Stomach (tissue), 8 donors: ENCODE measurements at regions not wholly inside any gene's neighbourhood (a gene's known extent, or its start where the extent isn't known, plus 50 kb on each side); places are given as distances from the start of the nearest gene placed in this dataset.
"Not testable (repeated sequence)": the region's sequence is repeated elsewhere in the genome, so short reads cannot be mapped to it uniquely, and the experiment has no call there.

Experiments
- DNase-seq, 2 donors: peaks; one replicate each; pipeline versions ENCODE4 v3.0.0 to v3.0.0-alpha.2; 2013 to 2019
- H3K27ac ChIP-seq, 5 donors: fragments of 200-600 bp in 4 of 5; sonication (generic) in 4 of 5; one replicate each; pipeline ENCODE4 v1.5.1; 2013 to 2019; ENCODE audit warnings: mild to moderate bottlenecking in 1 of 5, moderate library complexity in 1 of 5
- H3K27me3 ChIP-seq, 3 donors: fragments of 200-600 bp; sonication (generic); one replicate each; pipeline ENCODE4 v1.5.1; 2017 to 2019; ENCODE audit warnings: mixed run types in 1 of 3
- H3K36me3 ChIP-seq, 4 donors: fragments of 200-600 bp; sonication (generic); 1 replicate in 3 of 4; 2 replicates in 1 of 4; pipeline ENCODE4 v1.5.1; 2016 to 2019
- H3K4me1 ChIP-seq, 4 donors: fragments of 200-600 bp; sonication (generic); one replicate each; pipeline ENCODE4 v1.5.1; 2016 to 2019
- H3K4me3 ChIP-seq, 4 donors: fragments of 200-600 bp; sonication (generic) in 3 of 4; one replicate each; pipeline ENCODE4 v1.5.1; 2016 to 2019; ENCODE audit warnings: mild to moderate bottlenecking in 1 of 4
- H3K9me3 ChIP-seq, 4 donors: fragments of 200-600 bp; sonication (generic); one replicate each; pipeline ENCODE4 v1.5.1; 2016 to 2019
- CTCF ChIP-seq, 7 experiments: fragments of 450-650 bp in 4 of 7; fragments of 200-600 bp in 3 of 7; sonication (generic) in 3 of 7; IDR thresholded peaks; one replicate each; pipeline ENCODE4 v1.5.1; 2016 to 2019; ENCODE audit warnings: antibody characterized with exemption in 7 of 7, control low read depth in 2 of 7, mild to moderate bottlenecking in 1 of 7
- EP300 ChIP-seq: sonication (generic); formaldehyde crosslinking; IDR thresholded peaks from one replicate; pipeline ENCODE4 v1.6.1; 2017; ENCODE audit warnings: antibody characterized with exemption
- POLR2A ChIP-seq, 4 donors: fragments of 450-650 bp; IDR thresholded peaks; one replicate each; pipeline ENCODE4 v1.6.1; 2016; ENCODE audit warnings: antibody characterized with exemption in 4 of 4, control low read depth in 2 of 4, mild to moderate bottlenecking in 1 of 4, moderate library complexity in 1 of 4
- POLR2AphosphoS5 ChIP-seq, 3 donors: sonication (generic); formaldehyde crosslinking; IDR thresholded peaks; one replicate each; pipeline ENCODE4 v1.6.1; 2016; ENCODE audit warnings: antibody characterized with exemption in 3 of 3
- WGBS, 5 donors: extraction: QIAGEN DNeasy Blood & Tissue Kit in 3 of 5; methylation state at CpG; one replicate each; pipeline versions ENCODE4 v1.1.5 to v1.1.7; 2013 to 2018; 5-methylcytosine and 5-hydroxymethylcytosine counted together
- intact Hi-C: fragments of 100-400 bp; cut with DNase I; formaldehyde crosslinking; loops from one replicate; pipeline ENCODE4 v1.15.1; 2023; ENCODE audit warnings: low total_unique reads
- donor health status: healthy with polysubstance abuse.
- donor health status: Bipolar disorder and iron deficiency.
- donor health status: healthy.

DNA sequence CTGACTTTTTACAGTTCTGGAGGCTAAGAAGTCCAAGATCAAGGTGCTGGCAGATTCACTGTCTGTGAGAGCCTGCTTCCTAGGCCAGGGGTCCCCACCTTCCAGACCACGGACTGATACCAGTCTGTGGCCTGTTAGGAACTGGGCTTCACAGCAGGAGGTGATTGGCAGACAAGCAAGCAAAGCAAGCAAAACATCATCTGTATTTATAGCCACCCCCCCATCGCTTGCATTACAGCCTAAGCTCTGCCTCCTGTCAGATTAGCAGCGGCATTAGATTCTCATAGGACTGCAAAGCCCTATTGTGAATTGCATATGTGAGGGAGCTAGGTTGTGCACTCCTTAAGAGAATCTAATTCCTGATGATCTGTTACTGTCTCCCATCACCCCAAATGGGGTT is 194.7 kb upstream of the THRB start:
- no peak for DNase-seq
- Histone ChIP-seq H3K4me1 (peaks cover 0 to 14% (median 0%) of the 10 kb centered on the region in 4 donors), H3K27me3 (no peaks in the 10 kb centered on the region), H3K4me3 (no peak overlapping the region), H3K27ac (no peak overlapping the region), H3K9me3 (no peaks in the 10 kb centered on the region), H3K36me3 (no peaks in the 10 kb centered on the region)
- TF ChIP-seq POLR2A (IDR thresholded peaks at IDR 0.05): no peak
- TF ChIP-seq EP300: no peak
- TF ChIP-seq POLR2AphosphoS5 (IDR thresholded peaks at IDR 0.05): no peak
- TF ChIP-seq CTCF (IDR thresholded peaks at IDR 0.05): no peak
- intact Hi-C loops: loop anchor here (10.0 kb wide), 1 partner anchor 695 kb away; no protein-coding TSS in a partner anchor
- WGBS, 5 donors: 80 to 92% (median 86%) methylated on average over 3 of the region's 3 CpGs

DNA sequence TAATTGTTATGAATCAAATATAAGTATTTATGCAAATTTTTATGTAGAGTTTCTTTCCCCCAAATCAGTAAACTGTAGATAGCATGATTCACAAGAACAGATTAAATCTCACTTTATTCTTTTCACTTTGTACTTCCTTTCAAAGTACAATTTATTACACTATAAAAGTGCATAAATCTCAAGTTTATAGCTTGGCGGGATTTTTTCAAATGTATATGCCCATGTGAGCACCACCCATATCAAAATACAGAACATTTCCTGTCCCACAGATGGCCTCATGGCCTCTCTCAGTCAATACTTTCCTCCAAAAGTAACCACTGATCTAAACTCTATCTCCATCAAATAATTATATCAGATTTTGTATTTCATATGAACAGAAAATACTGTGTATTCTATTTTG is 196.1 kb upstream of the THRB start:
- Histone ChIP-seq H3K36me3 (no peaks in the 10 kb centered on the region), H3K4me3 (no peak overlapping the region), H3K4me1 (peaks cover 0 to 14% (median 0%) of the 10 kb centered on the region in 4 donors), H3K27me3 (no peaks in the 10 kb centered on the region), H3K9me3 (no peaks in the 10 kb centered on the region), H3K27ac (no peak overlapping the region)
- WGBS, 5 donors: 88 to 95% (median 90%) methylated on average over 1 of the region's 1 CpG
- TF ChIP-seq POLR2A (IDR thresholded peaks at IDR 0.05) (no peak), POLR2AphosphoS5 (IDR thresholded peaks at IDR 0.05) (no peak), CTCF (IDR thresholded peaks at IDR 0.05) (no peak), EP300 (no peak)
- intact Hi-C loops: no loop called here
- DNase-seq: no peak

DNA sequence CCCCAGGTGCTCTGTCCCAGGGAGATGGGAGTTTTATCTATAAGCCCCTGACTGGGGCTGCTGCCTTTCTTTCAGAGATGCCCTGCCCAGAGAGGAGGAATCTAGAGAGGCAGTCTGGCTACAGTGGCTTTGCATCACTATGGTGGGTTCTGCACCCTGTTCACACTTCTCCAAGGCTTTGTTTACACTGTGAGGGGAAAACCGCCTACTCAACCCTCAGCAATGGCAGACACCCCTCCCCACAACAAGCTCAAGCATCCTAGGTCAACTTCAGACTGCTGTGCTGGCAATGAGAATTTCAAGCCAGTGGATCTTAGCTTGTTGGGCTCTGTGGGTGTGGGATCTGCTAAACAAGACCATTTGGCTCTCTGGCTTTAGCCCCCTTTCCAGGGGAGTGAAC is 204.4 kb upstream of the THRB start:
- H3K9me3 ChIP-seq, H3K27ac ChIP-seq, H3K27me3 ChIP-seq, H3K36me3 ChIP-seq, intact Hi-C loops, H3K4me1 ChIP-seq, H3K4me3 ChIP-seq, DNase-seq: not testable (repeated sequence)
- WGBS, 5 donors: 85 to 90% (median 89%) methylated on average over 1 of the region's 1 CpG; no CpG with 5 or more reads in 1 of the 5 donors

GRCh38 chr3:24704496-24704895 is 209.8 kb upstream of the THRB start:
- no peaks in the 10 kb centered on the region for H3K4me1 ChIP-seq
- no peak for DNase-seq
- no peak overlapping the region for H3K27ac ChIP-seq
- 41 to 57% (median 44%) methylated on average over 3 of the region's 3 CpGs for WGBS, 5 donors
- intact Hi-C loops: no loop called here
- no peak overlapping the region for H3K4me3 ChIP-seq
- no peaks in the 10 kb centered on the region for H3K27me3 ChIP-seq
- H3K36me3 ChIP-seq: no peaks in the 10 kb centered on the region
- no peaks in the 10 kb centered on the region for H3K9me3 ChIP-seq
- no peak for TF ChIP-seq POLR2AphosphoS5 (IDR thresholded peaks at IDR 0.05)
- no peak for TF ChIP-seq EP300
- no peak for TF ChIP-seq CTCF (IDR thresholded peaks at IDR 0.05)
- TF ChIP-seq POLR2A (IDR thresholded peaks at IDR 0.05): no peak

GRCh38 chr3:24707936-24708335 is 213.3 kb upstream of the THRB start:
- Histone ChIP-seq H3K4me1 (no peaks in the 10 kb centered on the region), H3K9me3 (no peaks in the 10 kb centered on the region), H3K4me3 (no peak overlapping the region), H3K27ac (no peak overlapping the region), H3K36me3 (no peaks in the 10 kb centered on the region), H3K27me3 (no peaks in the 10 kb centered on the region)
- intact Hi-C loops: no loop called here
- TF ChIP-seq EP300: no peak
- no peak for TF ChIP-seq POLR2A (IDR thresholded peaks at IDR 0.05)
- TF ChIP-seq CTCF (IDR thresholded peaks at IDR 0.05): no peak
- TF ChIP-seq POLR2AphosphoS5 (IDR thresholded peaks at IDR 0.05): no peak
- DNase-seq: no peak
